Neural cell (in vitro differentiated cells): ENCODE measurements at regions not wholly inside any gene's neighbourhood (a gene's known extent, or its start where the extent isn't known, plus 50 kb on each side); places are given as distances from the start of the nearest gene placed in this dataset.

ENCODE experiments used
- H2AFZ ChIP-seq: fragments of 200-600, 300-800 bp; sonication (generic), shearing (Covaris generic); 2 replicates; pipeline ENCODE4 v1.6.0; 2014; ENCODE audit warnings: low read depth, mild to moderate bottlenecking, antibody characterized with exemption, low read length, moderate library complexity
- H3F3A ChIP-seq: fragments of 200-600 bp; shearing (Covaris generic); 2 replicates; pipeline ENCODE4 v1.6.1; 2016; ENCODE audit warnings: mild to moderate bottlenecking, moderate library complexity, mixed read lengths, antibody characterized with exemption, low read length; ENCODE audit not compliant: insufficient read depth, poor library complexity, severe bottlenecking
- H3K27ac ChIP-seq: fragments of 200-600, 300-800 bp; sonication (generic), shearing (Covaris generic); 2 replicates; pipeline ENCODE4 v1.5.1; 2014; ENCODE audit warnings: mild to moderate bottlenecking, low read length, moderate library complexity
- H3K27me3 ChIP-seq: fragments of 300-800, 200-600 bp; sonication (generic), shearing (Covaris generic); 2 replicates; pipeline ENCODE4 v1.6.0; 2014; ENCODE audit warnings: mild to moderate bottlenecking, low read depth, low read length, moderate library complexity; ENCODE audit not compliant: insufficient read depth
- H3K36me3 ChIP-seq: fragments of 300-800, 200-600 bp; sonication (generic), shearing (Covaris generic); 2 replicates; pipeline ENCODE4 v1.5.1; 2014; ENCODE audit warnings: mild to moderate bottlenecking, antibody characterized with exemption, low read length, moderate library complexity; ENCODE audit not compliant: insufficient read depth
- H3K4me2 ChIP-seq: fragments of 300-800, 200-600 bp; sonication (generic), shearing (Covaris generic); 2 replicates; pipeline ENCODE4 v1.6.0; 2014; ENCODE audit warnings: mild to moderate bottlenecking, low read length
- H3K4me3 ChIP-seq: fragments of 300-800, 200-600 bp; sonication (generic), shearing (Covaris generic); 2 replicates; pipeline ENCODE4 v1.5.1; 2014; ENCODE audit warnings: mild to moderate bottlenecking, low read length, moderate library complexity
- H3K79me2 ChIP-seq: fragments of 200-600 bp; shearing (Covaris generic); replicated peaks from 2 replicates; pipeline ENCODE4 v1.6.0; 2014; ENCODE audit warnings: mild to moderate bottlenecking, low read length, moderate library complexity; ENCODE audit not compliant: insufficient read depth
- H3K9ac ChIP-seq: fragments of 300-800, 200-600 bp; sonication (generic), shearing (Covaris generic); 2 replicates; pipeline ENCODE4 v1.6.1; 2016; ENCODE audit warnings: mild to moderate bottlenecking, low read length, mixed read lengths
- H3K9me2 ChIP-seq: fragments of 200-600 bp; shearing (Covaris generic); 2 replicates; pipeline ENCODE4 v1.6.1; 2016; ENCODE audit warnings: mild to moderate bottlenecking, low read length, mixed read lengths; ENCODE audit not compliant: insufficient read depth
- H3K9me3 ChIP-seq: fragments of 200-600, 300-800 bp; sonication (generic), shearing (Covaris generic); 2 replicates; pipeline ENCODE4 v1.6.1; 2016; ENCODE audit warnings: mild to moderate bottlenecking, mixed run types, low read length, moderate library complexity, mixed read lengths
- H4K20me1 ChIP-seq: fragments of 200-600 bp; shearing (Covaris generic); 2 replicates; pipeline ENCODE4 v1.6.1; 2016; ENCODE audit warnings: mild to moderate bottlenecking, mixed run types; ENCODE audit not compliant: insufficient read depth
- EP300 ChIP-seq: fragments of 450-650 bp; conservative IDR thresholded peaks from 2 replicates; pipeline ENCODE4 v1.6.1; 2014; ENCODE audit warnings: antibody characterized with exemption, mild to moderate bottlenecking, moderate library complexity; ENCODE audit not compliant: poor library complexity, severe bottlenecking
- EZH2 ChIP-seq: fragments of 200-600, 300-800 bp; shearing (Covaris generic), sonication (generic); IDR thresholded peaks from 2 replicates; pipeline ENCODE4 v1.6.1; 2014; ENCODE audit warnings: antibody characterized with exemption, low read length, borderline replicate concordance, mild to moderate bottlenecking; ENCODE audit not compliant: insufficient read depth, poor library complexity, severe bottlenecking
- MXI1 ChIP-seq: fragments of 450-650 bp; conservative IDR thresholded peaks from 2 replicates; pipeline ENCODE4 v1.6.1; 2014; ENCODE audit warnings: antibody characterized with exemption, mild to moderate bottlenecking; ENCODE audit not compliant: poor library complexity, severe bottlenecking
- POLR2AphosphoS5 ChIP-seq: IDR thresholded peaks from 2 replicates; pipeline ENCODE4 v1.6.1; 2012
- RAD21 ChIP-seq: fragments of 450-650 bp; conservative IDR thresholded peaks from 2 replicates; pipeline ENCODE4 v1.6.1; 2014; ENCODE audit warnings: antibody characterized with exemption, mild to moderate bottlenecking, moderate library complexity
- SMC3 ChIP-seq: fragments of 450-650 bp; conservative IDR thresholded peaks from 2 replicates; pipeline ENCODE4 v1.6.1; 2014; ENCODE audit warnings: antibody characterized with exemption, mild to moderate bottlenecking, moderate library complexity; ENCODE audit not compliant: poor library complexity
- TAF1 ChIP-seq: IDR thresholded peaks from 2 replicates; pipeline ENCODE4 v1.6.1; 2012; ENCODE audit warnings: low read depth
- TF ChIP-seq, protein P1 (sequence below): fragments of 450-650 bp; IDR thresholded peaks from 2 replicates; pipeline ENCODE4 v1.5.1; 2014; ENCODE audit warnings: antibody characterized with exemption, mild to moderate bottlenecking, moderate library complexity; ENCODE audit not compliant: poor library complexity, severe bottlenecking
- TF ChIP-seq, protein P2 (sequence below): IDR thresholded peaks from 2 replicates; pipeline ENCODE4 v1.6.1; 2012; ENCODE audit warnings: borderline replicate concordance

DNA sequence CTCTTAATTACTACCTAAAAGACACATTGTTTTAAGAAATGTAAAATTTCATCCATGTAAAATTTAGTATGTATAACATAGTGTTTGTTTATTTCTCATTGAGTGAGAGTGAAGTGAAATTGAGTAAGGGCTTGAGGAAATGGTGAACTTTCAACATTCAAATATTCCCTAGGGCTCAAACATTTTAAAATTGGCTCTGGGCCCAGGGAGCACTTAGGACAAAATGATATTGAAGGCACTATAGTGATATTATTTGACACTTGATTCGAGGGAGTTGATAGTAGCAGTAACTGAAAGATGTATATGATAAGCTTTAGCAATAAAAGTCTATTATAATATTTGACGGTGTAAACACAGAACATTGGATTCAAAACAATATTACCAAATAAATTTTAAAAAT lies 1244.0 kb upstream of the TENM3 start:
- Histone ChIP-seq H3K4me3 (no peak overlapping the region), H4K20me1 (no peaks in the 10 kb centered on the region), H3K36me3 (no peaks in the 10 kb centered on the region), H3K4me2 (no peak overlapping the region), H2AFZ (no peak overlapping the region), H3K79me2 (no peaks in the 10 kb centered on the region), H3K9ac (no peak overlapping the region), H3K9me2 (no peaks in the 10 kb centered on the region), H3F3A (no peaks in the 10 kb centered on the region), H3K27me3 (no peaks in the 10 kb centered on the region), H3K27ac (no peak overlapping the region), H3K9me3 (no peaks in the 10 kb centered on the region)
- TF ChIP-seq TAF1 (no peak), POLR2AphosphoS5 (no peak), RAD21 (no peak), SMC3 (no peak), MXI1 (no peak), EP300 (no peak), EZH2 (no peak)
- TF ChIP-seq, protein P1, sequence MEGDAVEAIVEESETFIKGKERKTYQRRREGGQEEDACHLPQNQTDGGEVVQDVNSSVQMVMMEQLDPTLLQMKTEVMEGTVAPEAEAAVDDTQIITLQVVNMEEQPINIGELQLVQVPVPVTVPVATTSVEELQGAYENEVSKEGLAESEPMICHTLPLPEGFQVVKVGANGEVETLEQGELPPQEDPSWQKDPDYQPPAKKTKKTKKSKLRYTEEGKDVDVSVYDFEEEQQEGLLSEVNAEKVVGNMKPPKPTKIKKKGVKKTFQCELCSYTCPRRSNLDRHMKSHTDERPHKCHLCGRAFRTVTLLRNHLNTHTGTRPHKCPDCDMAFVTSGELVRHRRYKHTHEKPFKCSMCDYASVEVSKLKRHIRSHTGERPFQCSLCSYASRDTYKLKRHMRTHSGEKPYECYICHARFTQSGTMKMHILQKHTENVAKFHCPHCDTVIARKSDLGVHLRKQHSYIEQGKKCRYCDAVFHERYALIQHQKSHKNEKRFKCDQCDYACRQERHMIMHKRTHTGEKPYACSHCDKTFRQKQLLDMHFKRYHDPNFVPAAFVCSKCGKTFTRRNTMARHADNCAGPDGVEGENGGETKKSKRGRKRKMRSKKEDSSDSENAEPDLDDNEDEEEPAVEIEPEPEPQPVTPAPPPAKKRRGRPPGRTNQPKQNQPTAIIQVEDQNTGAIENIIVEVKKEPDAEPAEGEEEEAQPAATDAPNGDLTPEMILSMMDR = no peak
- TF ChIP-seq, protein P2, sequence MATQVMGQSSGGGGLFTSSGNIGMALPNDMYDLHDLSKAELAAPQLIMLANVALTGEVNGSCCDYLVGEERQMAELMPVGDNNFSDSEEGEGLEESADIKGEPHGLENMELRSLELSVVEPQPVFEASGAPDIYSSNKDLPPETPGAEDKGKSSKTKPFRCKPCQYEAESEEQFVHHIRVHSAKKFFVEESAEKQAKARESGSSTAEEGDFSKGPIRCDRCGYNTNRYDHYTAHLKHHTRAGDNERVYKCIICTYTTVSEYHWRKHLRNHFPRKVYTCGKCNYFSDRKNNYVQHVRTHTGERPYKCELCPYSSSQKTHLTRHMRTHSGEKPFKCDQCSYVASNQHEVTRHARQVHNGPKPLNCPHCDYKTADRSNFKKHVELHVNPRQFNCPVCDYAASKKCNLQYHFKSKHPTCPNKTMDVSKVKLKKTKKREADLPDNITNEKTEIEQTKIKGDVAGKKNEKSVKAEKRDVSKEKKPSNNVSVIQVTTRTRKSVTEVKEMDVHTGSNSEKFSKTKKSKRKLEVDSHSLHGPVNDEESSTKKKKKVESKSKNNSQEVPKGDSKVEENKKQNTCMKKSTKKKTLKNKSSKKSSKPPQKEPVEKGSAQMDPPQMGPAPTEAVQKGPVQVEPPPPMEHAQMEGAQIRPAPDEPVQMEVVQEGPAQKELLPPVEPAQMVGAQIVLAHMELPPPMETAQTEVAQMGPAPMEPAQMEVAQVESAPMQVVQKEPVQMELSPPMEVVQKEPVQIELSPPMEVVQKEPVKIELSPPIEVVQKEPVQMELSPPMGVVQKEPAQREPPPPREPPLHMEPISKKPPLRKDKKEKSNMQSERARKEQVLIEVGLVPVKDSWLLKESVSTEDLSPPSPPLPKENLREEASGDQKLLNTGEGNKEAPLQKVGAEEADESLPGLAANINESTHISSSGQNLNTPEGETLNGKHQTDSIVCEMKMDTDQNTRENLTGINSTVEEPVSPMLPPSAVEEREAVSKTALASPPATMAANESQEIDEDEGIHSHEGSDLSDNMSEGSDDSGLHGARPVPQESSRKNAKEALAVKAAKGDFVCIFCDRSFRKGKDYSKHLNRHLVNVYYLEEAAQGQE = no peak

DNA sequence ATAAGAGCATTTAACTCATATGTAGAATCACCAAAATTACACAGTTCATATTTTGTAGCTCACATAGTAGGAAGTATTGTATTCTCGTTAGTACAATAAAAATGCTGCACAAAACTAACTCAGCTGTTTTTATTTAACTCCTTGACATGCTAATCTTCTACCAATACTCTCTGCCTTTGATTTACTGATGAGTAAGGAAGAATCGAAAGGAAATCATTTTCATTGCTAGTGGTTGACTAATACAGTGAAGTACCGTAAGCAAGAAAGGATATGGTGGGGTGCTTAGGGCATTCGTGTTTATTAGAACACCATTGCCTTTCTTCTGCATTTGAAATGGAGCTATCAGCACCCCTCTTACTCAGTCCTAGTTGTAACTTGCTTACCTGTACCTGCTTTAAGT lies 1239.1 kb upstream of the TENM3 start:
- Histone ChIP-seq H3K4me2 (no peak overlapping the region), H3K9me3 (no peaks in the 10 kb centered on the region), H4K20me1 (no peaks in the 10 kb centered on the region), H3K9me2 (no peaks in the 10 kb centered on the region), H3K36me3 (no peaks in the 10 kb centered on the region), H3F3A (no peaks in the 10 kb centered on the region), H3K4me3 (no peak overlapping the region), H3K27ac (no peak overlapping the region), H3K27me3 (no peaks in the 10 kb centered on the region), H2AFZ (no peak overlapping the region), H3K9ac (no peak overlapping the region), H3K79me2 (no peaks in the 10 kb centered on the region)
- TF ChIP-seq TAF1 (no peak), MXI1 (no peak), POLR2AphosphoS5 (no peak), RAD21 (no peak), SMC3 (no peak), EP300 (no peak), EZH2 (no peak)
- TF ChIP-seq, protein P1 = no peak
- TF ChIP-seq, protein P2 = no peak
